ENCODE measurements at regions not wholly inside any gene's neighbourhood (a gene's known extent, or its start where the extent isn't known, plus 50 kb on each side); places are given as distances from the start of the nearest gene placed in this dataset.

GRCh38 chr22:47990481-47990880, 1228.0 kb downstream of the TBC1D22A start:
- TF ChIP-seq CTCF (IDR thresholded peaks at IDR 0.05) (no peak), EZH2 (IDR thresholded peaks at IDR 0.05; ENCODE audit: borderline replicate concordance, insufficient read depth, low read depth, low read length, poor library complexity, severe bottlenecking) (no peak)
